GM12891 (cell line): ENCODE measurements at regions not wholly inside any gene's neighbourhood (a gene's known extent, or its start where the extent isn't known, plus 50 kb on each side); places are given as distances from the start of the nearest gene placed in this dataset.

Experiments
- DNase-seq: peaks from one replicate; pipeline ENCODE4 v3.0.0; 2011; ENCODE audit warnings: low spot score; ENCODE audit not compliant: insufficient read length
- FAIRE-seq: peaks from 2 replicates; lab custom pipeline; 2011; peaks lifted over from hg19 to GRCh38; lab: Jason Lieb, UNC
- PAX5 ChIP-seq: IDR thresholded peaks from 2 replicates; pipeline ENCODE4 v1.6.1; 2011; ENCODE audit warnings: low read length, moderate library complexity, mild to moderate bottlenecking; ENCODE audit not compliant: insufficient read depth, severe bottlenecking
- POLR2A ChIP-seq: IDR thresholded peaks from 2 replicates; pipeline ENCODE4 v1.6.1; 2011; ENCODE audit warnings: low read depth, low read length, control low read depth
- POLR2AphosphoS5 ChIP-seq: IDR thresholded peaks from 2 replicates; pipeline ENCODE4 v1.6.1; 2011; ENCODE audit warnings: low read depth, low read length, control low read depth
- POU2F2 ChIP-seq: IDR thresholded peaks from 2 replicates; pipeline ENCODE4 v1.6.1; 2011; ENCODE audit warnings: low read depth, mild to moderate bottlenecking, control low read depth, low read length, moderate library complexity
- SPI1 ChIP-seq: IDR thresholded peaks from 2 replicates; pipeline ENCODE4 v1.6.1; 2011; ENCODE audit warnings: low read depth, low read length, control low read depth
- TAF1 ChIP-seq: IDR thresholded peaks from 2 replicates; pipeline ENCODE4 v1.6.1; 2011; ENCODE audit warnings: low read depth, low read length, control low read depth

DNA sequence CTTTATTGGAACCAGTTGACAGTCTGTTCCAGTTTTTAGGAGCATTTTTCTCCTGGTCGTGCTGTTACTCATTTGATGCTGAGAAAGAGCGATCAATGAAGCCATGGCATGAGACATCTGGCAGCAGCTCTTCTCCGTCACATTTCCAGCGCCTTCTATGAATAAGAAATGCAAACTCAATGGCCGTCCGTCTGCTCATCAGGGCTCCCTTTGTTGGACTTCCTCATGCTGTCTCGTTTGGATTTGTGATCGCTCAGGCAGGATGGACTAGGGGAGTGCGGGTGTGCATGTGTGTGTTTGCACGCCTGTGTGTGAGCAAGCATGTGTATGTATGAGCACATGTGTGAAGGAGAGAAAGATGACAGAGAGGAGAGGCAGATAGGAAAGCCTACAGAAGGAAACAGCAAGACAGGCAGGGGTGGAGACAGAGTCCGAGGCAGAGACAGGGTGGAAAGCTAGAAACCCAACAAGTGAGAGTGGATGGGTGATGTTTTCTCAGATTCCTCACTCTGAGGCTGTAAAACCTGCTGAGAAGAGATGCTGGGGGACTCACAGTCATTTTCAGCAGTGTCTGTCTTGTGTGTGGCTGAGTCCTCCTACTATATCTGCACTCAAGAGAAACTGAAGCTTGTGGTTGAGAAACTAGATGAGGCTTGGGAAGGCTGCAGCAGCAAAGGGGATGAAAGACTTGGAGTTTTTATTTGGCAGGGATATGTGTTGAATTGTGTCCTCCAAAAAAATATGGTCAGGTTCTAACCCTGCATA is 56.0 kb upstream of the CLMP start:
- TF ChIP-seq TAF1: no peak
- TF ChIP-seq POU2F2: no peak
- TF ChIP-seq POLR2AphosphoS5: no peak
- no peak for TF ChIP-seq SPI1
- TF ChIP-seq PAX5: no peak
- TF ChIP-seq POLR2A: no peak
- peak; percentile 64 for FAIRE-seq

GRCh38 chr11:123249354-123249753 is 54.3 kb upstream of the CLMP start:
- DNase-seq (no peak), FAIRE-seq (no peak)
- TF ChIP-seq PAX5 (no peak), SPI1 (no peak), POLR2AphosphoS5 (no peak), POU2F2 (no peak), TAF1 (no peak), POLR2A (no peak)

More for the DNA sequence above, 56.0 kb upstream of the CLMP start:
- no peak for DNase-seq

DNA sequence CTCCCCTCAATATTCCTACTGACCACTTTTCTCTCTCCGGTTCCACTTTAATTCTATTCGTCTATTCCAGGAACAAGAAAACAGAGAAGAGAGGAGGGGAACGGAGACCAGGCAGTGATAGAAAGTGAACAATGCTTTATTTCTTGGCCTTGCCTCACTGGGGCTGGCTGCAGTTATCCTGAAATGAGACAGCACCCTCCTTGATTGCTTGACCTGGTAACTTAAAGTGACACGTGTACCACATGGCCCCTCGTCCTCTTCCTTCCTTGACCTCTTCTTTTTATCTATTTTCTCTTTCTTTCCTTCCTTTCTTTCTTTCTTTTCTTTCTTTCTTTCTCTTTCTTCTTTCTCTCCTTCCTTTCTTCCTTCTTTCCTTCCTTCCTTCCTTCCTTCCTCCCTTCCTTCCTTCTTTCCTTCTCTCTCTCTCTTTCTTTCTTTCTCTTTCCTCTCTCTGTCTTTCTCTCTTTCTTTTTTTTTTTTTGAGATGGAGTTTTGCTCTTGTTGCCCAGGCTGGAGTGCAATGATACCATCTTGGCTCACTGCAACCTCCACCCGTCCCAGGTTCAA is 52.8 kb upstream of the CLMP start:
- DNase-seq (no peak), FAIRE-seq (no peak)
- no peak for TF ChIP-seq TAF1
- no peak for TF ChIP-seq POLR2A
- TF ChIP-seq PAX5: no peak
- no peak for TF ChIP-seq POU2F2
- no peak for TF ChIP-seq SPI1
- no peak for TF ChIP-seq POLR2AphosphoS5

DNA sequence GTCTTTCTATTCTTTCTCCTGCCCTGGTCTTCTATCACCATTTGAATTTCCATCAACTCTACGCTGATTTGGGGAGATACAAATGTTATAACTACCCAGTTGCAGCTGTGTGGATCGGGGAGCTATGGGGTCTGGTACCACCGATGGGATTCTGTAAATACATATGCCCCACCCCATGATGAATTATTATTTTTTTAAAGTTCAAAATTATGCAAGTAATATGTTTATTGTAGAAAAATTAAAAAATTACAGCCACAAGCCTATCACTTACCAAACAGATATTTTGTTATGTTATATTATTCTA is 52.4 kb upstream of the CLMP start:
- no peak for DNase-seq
- no peak for FAIRE-seq
- TF ChIP-seq TAF1 (no peak), POU2F2 (no peak), POLR2A (no peak), SPI1 (no peak), POLR2AphosphoS5 (no peak), PAX5 (no peak)

DNA sequence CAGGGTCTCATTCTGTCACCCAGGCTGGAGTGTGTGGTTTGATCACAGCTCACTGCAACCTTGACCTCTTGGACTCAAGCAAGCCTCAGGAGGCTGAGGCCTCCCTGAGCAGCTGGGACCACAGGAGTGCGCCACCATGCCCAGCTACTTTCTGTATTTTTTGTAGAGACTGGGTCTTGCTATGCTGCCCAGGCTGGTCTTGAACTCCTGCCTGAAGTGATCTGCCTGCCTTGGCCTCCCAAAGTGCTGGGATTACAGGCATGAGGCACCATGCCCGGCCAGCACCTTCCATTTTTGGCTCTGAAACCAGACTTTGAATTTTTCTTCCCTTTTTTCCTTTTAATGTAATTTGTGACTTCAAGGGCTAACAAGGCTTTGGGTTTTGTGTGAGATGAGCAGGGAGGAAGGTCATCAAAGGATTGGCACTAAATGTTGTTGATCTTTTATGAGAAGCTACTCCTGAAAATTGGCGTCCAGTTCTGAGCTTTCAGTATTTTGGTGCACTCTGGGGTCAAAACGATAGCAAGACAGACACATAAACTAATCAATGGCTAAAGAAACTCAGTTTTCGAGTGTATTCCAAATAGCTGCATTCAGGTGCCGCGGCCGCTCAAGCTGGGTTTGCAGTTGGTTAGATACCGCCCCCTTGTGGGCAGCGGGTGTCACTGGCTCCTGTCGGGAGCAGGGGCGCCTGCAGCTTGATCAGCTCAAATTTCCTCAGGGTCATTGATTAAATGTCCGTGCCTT is 51.9 kb upstream of the CLMP start:
- FAIRE-seq: peak; percentile 92
- TF ChIP-seq POLR2A (no peak), POLR2AphosphoS5 (no peak), SPI1 (no peak), POU2F2 (no peak), PAX5 (no peak), TAF1 (no peak)

DNA sequence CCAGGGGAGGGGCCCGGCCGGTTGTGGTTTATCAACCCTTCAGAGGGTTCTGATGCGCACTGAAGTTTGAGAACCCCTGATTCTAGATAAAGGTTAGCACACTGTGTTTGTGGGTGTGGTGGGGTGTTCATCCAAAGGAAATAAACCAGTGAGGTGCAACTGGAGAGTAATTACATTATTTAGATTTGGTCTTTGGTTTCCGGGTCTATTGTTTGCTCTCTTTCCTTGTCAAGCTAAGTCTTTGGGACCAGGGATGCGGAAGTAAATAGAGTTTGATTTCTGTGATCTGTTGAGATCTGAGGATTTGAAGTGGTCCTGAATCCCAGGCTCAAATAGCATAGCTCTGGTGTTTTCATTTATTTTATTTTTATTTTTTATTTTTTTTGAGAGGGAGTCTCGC is 50.5 kb upstream of the CLMP start:
- DNase-seq (no peak), FAIRE-seq (no peak)
- TF ChIP-seq POLR2AphosphoS5 (no peak), SPI1 (no peak), POU2F2 (no peak), TAF1 (no peak), PAX5 (no peak), POLR2A (no peak)

More for the DNA sequence above, 51.9 kb upstream of the CLMP start:
- peak; percentile 56 for DNase-seq
